ENCODE measurements at regions not wholly inside any gene's neighbourhood (a gene's known extent, or its start where the extent isn't known, plus 50 kb on each side); places are given as distances from the start of the nearest gene placed in this dataset.
A peak's percentile ranks its signal among the peaks of the same experiment; 100 is the strongest.
"Not testable (repeated sequence)": the region's sequence is repeated elsewhere in the genome, so short reads cannot be mapped to it uniquely, and the experiment has no call there.

DNA sequence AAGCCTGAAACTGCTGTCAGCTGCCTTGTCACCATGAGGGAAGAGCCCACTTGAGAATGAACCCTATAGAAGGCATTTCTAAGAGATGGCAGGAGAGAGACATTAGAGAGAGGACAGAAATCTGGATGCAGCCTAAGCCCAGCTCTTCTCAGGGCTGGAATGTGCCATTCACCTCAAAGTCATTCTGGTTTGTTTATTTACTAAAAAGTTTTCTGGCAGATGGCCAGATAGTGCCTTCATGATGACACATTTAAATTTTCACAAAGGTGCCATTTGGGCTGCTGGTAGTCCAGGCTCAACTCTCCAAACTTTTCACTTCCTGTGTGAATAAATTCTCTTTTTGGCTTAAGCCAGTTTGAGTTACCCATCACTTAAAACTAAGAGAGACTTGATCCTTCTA is 144.6 kb upstream of the ZNF366 start:
- no peak for DNase-seq

DNA sequence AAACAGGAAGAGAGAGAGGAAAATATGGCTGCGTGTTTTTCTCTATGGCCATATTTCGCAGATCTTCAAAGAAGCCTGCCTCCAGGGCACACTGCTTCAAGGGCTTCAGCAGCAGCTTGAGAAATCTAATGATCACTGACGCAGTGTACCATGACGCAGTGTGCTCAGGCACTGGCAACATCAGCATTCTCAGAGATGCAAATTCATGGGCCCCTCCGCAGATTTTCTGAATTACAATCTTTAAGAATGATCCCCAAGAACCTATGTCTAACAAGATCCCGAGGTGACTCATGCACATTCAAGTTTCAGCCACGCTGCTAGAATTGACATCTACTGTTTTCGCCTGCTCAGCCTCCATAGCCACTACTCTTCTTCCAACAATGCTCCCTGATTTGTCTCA is 143.9 kb upstream of the ZNF366 start:
- DNase-seq: no peak

DNA sequence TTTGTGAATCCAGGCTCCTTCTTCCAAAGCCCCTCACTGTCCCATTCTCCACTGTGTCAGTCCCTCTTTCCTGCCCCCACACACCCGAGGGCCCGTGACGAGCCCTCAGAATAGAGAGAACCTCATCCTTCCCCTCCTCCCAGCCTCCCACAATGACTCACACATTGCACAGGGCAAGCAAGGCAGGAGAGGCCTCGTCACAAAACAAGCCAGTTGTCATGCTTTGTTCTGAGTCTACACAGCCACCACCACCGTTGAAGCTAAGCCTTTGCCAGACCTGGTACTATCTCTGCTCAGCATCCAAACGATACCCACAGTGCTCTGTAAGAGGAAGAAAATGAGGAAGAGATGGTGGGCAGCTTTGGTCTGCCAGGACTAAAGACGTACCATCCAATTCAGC is 142.2 kb upstream of the ZNF366 start:
- DNase-seq: peak in 3 of 56 donors; percentile 11 to 17 (median 13)

DNA sequence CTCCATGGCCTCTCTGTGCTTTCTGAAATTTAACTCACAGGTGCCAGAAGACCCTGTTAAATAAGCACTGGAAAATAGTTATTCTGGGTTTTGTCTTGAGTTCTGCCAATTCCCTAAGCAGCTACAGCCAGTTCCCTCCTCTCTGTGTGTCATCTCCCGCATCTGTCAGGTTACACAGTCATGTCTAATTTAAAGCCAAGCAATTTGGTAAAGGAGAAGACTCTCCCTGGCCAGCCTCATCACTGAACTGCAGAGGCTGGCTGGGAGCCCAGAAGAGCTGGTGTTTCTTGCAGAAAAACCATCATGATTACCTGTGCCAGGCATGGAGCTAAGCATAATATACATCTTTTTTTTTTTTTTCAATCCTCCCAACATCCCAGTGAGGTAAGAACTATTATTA is 141.3 kb upstream of the ZNF366 start:
- peak in 1 of 56 donors; percentile 13 for DNase-seq

DNA sequence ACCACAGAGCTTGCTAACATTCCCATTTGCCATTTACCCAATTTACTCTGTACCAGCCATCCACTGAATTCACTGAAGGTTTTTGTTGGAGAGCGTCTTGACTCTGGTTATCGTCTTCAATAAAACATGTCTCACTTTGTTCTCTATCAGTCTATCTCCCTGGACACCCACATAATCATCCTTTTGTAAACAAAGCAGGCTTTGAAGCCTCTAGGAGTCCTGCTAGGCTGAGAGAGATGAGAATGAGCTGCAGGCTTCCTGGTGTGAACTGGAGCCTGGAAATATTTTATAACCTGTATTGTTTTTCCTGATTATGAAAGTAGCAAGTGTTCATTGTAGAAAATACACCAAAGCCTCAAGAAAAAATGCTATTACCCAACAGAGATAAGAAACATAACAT is 140.6 kb upstream of the ZNF366 start:
- no peak for DNase-seq

DNA sequence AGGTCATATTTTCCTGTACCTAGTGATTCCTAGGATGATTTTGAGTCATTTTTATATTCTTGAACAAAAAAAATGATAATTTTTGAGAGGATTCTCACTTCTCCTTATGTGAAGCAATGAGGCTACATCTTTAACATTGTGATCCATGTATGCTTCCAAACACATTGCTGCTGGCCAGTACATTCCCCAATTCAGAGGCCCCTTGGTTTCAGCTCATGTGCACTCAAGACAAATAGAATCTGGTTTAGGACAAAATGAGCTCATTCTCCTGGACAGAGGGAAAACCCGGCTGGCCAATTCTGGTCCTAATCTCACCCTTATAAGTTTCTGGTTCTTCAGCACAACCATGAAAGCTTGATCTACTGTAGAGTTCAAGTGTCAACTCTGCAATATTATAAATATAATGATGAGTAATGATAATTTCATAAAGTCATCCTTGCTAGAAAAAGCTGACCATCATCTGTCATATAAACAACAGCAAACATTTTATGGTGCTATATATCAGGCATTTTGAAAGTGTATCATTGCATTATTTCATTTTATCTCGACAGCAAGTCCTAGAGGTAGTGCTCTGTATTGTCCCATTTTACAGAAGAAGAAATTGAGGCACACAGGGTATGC is 139.1 kb upstream of the ZNF366 start:
- no peak for DNase-seq

DNA sequence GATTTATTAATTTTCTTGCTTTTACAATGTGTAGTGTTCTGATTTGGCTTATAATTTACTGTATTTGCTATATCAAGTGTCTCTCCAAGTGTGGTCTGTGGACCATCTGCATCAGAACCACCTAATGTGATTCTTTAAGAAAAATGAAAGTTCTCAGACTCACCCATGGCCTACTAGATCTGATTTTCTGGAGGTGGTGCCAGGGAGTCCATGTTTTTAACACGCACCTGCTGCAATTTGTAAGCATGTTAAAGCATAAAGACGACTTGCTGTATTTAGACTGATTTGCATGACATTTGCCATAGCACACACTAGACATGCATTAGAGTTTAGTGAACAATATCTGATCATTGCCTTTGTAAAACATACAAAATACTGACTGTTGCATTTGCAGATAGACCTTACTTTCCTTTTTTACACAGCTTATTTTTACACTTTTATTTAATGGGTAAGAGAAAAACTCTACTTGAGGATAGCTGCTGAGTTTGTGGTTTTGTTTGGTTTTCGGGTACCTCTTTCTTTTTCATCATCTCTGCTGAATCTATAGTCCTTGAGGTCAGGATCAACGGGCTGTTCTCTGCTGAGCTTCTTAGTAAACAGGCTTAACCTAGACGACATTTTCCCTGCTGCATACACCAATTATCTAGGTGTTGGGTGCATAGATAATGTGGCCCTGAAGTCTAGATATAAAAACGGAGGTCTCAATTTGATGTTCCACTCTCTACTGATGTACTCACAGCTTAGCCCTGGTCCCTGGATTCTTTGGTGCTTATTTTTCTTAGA is 138.0 kb upstream of the ZNF366 start:
- no peak for DNase-seq

DNA sequence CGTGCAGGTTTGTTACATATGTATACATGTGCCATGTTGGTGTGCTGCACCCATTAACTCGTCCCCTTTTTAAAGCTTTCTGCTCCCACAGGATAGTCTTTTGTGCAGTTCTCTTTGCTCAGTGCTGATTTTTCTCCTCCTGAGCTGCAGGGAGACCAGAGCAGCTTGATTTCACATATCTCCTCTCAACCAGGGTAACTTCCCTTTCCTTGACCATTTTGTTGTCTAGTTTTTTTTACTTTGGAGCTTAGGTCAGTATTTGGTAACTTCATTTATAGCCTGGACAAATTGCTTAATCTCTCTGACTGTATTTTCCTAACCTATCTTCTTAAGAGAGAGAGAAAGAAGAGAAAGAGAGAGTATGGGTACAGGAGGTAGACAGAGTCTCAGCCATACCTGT is 137.1 kb upstream of the ZNF366 start:
- DNase-seq: no peak

DNA sequence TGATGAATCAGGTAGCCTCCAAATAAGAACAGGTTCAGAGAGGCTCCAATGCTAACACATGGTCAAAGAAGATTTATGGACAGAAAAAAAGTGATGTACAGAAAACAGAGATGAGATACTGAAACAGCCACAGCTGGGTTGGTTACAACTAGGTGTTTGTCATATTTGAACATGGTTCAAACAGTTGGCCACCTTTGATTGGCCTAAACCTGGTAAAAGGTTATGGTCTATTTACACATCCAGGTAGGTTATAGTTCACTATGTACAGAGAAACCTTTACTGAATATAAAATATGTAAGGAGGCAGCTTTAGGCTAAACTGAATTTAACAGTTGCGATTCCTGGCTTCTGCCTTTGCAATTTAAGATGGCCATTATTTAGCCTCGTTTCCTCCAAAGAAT is 134.0 kb upstream of the ZNF366 start:
- DNase-seq: no peak

DNA sequence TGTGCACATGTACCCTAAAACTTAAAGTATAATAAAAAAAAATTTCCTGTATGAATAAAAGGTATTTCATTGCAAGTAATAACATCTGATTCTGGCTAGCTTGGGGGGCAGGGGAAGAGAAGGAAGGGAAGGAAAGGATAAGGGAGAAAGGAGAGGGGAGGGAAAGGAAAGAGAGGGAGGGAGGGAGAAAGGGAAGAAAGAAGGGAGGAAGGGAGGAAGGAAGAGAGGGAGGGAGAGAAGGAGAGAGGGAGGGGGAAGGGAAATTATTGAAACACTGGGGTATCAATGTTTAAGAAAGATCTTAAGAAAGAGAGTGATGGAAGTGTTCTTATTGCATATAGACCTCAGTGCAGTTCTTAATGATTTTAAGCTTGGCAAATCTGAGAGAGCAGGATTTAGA is 129.8 kb upstream of the ZNF366 start:
- no peak for DNase-seq

DNA sequence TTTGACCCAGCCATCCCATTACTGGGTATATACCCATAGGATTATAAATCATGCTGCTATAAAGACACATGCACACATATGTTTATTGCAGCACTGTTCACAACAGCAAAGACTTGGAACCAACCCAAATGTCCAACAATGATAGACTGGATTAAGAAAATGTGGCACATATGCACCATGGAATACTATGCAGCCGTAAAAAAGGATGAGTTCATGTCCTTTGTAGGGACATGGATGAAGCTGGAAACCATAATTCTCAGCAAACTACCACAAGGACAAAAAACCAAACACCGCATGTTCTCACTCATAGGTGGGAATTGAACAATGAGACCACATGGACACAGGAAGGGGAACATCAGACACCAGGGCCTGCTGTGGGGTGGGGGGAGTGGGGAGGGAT is 129.4 kb upstream of the ZNF366 start:
- not testable (repeated sequence) for DNase-seq

DNA sequence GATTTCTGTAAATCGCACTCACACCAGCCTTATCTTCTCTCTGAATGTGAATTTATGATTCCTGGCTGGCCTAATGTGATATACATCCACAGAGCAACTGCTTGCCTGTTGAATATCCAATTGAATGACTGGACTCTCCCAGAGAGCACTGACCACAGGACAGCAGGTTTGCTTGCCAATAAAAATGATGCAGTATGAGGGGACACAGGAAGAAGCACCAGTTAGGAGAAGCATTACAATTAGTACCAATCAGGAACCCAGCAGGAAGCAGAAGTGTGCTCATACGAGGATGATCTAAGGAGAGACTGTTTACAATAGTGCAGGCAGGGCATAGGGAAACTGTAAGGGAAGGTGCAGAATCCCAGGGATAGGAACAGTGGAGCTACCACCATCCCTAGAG is 127.2 kb upstream of the ZNF366 start:
- DNase-seq: no peak

DNA sequence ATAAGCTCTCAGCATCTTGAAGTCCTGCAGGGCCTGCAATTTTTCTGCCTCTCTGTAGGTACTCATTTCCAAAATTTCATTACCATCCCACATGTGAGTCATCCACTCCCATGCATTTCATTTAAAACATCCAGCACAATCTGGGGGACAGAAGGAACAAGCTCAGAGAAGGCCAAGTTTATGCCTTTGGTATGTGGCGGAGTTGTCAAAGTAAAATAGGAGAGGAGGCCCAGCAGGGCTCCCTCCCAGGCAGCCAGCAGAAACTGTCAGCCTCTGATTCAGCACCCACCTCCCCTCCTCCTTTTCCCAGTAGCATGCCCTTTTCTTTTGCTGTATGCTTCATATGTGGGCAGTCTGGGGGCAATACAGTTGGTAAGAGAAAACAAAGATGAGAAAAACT is 126.4 kb upstream of the ZNF366 start:
- DNase-seq: peak in 13 of 56 donors; percentile 4 to 74 (median 24)

DNA sequence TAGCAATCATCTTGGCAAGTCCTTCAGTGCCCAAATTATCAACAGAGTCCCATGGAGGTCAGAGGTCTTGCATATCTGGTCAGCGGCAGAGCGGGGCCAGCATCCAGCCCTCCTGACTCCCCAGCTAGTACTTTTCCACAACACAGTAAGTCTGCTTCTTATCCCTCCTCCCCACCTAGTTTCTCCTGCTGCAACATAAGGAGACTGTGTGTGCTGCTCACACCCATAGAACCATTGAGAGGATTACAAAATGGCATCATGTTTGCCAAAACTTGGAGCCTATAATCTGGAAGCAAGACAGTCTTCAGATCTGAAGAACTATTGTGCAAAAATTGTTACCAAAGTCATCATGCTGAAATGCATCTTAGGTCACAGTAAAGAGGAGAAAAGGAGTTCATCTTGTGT is 125.8 kb upstream of the ZNF366 start:
- DNase-seq: no peak

DNA sequence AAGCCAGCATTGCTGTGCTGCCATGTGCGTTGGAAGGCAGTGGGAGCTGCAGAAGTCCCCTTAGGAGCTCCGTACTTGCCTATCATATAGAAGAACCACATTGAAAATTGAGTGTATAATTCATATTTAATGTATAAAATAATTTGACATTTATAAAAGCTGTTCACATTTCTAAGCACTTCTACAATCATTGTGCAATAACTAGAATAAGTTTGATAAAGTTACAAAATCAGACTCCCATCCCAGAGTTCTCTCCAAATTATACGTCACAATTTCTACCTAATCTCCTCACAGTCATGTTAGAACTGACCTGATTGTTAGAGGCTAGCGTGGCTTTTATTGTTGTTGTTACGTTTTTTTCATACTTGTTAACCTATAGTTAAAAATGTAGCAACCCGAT is 123.5 kb upstream of the ZNF366 start:
- no peak for DNase-seq

DNA sequence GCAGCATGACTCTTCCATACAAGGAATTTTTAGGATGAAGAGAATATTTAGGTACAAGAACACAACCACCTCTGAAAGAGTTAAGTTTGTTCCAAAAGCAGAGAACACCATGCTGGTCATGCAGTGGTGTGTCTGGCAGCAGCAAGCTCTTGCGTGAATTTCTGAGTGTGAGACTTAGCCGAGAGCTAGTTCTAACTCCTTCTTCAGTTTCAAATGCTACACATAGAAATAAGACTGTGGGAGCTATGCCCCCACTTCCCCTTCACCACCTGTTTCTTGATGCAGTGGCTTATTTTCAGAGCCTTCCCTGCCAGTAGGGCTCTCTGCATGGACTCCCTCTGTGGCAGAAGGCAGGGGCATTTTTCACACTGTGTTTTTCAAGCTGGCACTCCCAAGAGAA is 122.9 kb upstream of the ZNF366 start:
- peak in 4 of 56 donors; percentile 11 to 33 (median 14) for DNase-seq

DNA sequence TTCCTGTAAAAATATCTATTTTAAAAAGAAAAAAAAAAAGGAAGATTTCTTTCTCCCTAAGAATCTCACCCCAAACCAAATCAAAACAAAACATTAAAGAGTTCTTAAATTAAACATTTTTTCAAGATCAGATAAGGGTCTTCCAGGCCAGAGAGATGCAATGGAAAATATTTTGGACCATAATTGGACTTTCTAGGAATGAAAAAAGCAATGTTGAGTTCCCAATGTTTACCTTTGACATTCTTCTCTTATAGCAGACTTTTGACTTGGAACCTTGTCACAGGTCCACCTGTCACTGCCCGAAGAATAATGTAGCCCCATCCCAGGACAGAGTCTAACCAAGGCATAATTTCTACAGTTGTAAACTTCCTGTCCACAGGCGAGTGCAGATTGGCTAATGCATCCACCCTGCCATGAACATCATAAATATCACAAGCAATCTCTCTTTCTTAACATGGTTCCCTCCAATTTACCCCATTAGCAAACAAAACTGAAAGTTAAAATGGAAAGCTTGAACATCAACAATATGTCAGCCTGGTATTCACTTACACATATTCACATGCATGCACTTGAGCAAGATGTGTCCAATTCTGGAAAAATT is 121.7 kb upstream of the ZNF366 start:
- DNase-seq: no peak

DNA sequence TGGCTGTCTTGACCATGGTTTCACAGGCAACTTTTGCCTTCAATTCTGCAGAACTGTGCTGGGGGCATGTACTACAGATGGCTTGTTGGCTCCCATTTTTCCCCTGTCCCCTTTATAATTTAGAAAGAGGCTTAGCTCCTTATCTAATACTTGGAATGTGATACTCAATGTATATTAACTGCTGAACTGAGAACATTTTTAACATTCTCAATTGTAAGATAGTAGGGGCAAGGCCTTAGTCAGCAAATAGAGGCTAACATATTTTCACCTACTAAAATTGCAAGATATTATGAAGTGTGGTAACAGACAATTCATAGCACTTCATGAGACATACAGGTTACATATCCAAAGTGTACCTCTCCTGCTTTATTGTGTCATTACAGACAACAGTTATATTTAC is 118.1 kb upstream of the ZNF366 start:
- no peak for DNase-seq

DNA sequence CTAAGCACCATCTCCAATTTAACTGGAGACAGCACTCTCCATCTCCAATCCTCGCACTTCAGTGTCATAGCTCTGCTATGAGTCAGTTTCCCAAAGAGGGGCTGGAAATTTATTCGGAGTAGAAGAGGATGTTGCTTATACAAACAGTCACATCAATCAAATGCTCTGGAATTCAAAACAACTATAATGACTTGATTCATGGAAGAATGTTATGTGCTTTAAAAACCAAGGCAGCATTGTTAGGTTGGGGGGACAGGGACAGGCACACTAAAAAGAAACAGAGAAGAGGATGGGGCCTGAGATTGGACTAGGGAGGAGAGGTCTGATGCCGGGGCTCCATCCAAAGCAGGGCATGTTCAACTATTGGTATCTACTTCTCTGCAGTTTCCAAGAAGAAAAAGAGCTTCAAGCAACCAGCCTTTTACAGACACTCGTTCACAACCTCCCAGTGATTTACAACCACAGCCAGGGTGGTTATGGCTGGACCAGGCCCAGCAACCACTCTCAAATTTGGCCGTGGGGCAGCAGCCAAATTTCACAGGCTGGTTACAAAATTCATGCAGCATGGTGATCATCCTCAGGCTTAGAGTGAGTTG is 117.5 kb upstream of the ZNF366 start:
- DNase-seq: no peak

DNA sequence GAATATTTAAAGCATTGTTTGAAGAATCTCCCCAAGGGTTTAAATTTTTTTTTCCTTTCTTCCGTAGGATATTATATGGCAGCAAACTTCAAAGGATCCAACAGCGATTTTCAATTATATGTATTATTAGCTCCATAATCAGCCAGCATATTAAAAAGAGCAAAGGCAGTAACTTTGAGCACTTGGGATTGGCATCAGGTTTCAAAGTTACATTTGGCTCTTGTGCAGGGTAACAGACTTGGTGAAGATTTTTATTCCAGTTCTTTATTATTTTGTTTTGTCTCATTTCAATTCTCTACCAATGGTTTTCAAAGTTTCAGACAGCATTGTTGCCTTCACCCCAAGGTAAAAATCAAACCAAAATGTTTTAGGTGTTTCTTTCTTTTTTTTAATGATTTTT is 116.7 kb upstream of the ZNF366 start:
- no peak for DNase-seq

DNA sequence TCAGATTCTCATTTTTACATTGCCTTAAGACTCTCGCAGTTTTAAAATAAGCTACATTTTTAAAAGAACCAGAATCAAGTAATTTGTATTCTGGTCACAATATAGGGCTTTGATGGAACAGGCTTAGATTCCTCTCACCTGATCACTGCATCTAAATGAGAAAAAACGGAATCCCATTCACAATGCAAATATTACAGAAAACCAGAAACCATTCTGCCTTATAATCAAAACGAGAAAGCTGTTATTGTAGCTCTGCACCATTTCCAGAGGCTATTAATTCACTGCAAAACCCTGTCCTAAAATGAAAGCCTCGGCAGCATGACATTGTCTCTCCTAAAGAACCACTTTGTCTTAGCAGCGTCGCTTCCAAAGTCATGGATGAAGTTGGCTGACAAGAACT is 116.1 kb upstream of the ZNF366 start:
- no peak for DNase-seq

DNA sequence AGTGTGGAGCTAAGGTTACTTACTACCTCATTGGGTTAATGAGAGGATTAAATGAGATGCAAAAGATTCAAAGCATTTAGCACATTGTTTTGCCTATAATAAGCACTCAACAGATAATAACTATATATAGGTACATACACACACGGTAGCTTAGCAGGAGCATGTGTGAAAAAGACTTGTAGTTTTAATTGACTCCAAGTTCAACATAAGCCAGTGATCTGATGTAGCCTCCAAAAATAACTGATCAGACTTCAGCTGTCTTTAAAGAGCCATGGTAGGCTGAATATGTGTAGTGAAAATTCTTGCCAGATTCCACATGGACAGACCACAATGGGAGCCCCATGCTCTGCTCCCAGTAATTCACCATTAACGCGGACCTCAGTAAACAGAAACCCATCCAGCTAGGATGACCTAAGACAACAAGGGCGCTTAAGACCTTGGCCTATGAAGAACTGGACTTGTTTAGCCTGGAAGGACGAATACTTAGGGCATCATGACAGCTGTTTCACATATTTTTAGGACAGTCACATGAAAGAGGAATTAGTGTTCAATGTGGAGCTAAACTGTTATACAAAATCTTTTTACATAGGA is 115.1 kb upstream of the ZNF366 start:
- no peak for DNase-seq

Data from amygdala (tissue), 56 donors.